Activated B cell treated with CpG ODN at 0.5 μM for 24 hours (primary cell): ENCODE measurements at regions not wholly inside any gene's neighbourhood (a gene's known extent, or its start where the extent isn't known, plus 50 kb on each side); places are given as distances from the start of the nearest gene placed in this dataset.

Experiments used
- ATAC-seq: fragments of 200-7000 bp; cut with Tn5 transposase; one replicate; pipeline ENCODE4 v1.10.0; 2021; ENCODE audit warnings: low read depth, mild to moderate bottlenecking, moderate library complexity
- CTCF ChIA-PET: fragments of 350-600 bp; sonication (Branson Sonifier 250); formaldehyde crosslinking; loops from one replicate; lab custom pipeline; 2021; ENCODE audit warnings: antibody characterized with exemption; lab: Charles Lee
- POLR2A ChIA-PET: fragments of 350-600 bp; sonication (Branson Sonifier 250); formaldehyde crosslinking; loops from one replicate; lab custom pipeline; 2021; ENCODE audit warnings: antibody characterized with exemption; lab: Charles Lee
- DNase-seq: peaks from one replicate; pipeline ENCODE4 v3.0.0; 2022
- H3K27ac Mint-ChIP-seq: one replicate; pipeline ENCODE4 v1.8.0; 2020; ENCODE audit warnings: mixed read lengths
- H3K27me3 Mint-ChIP-seq: one replicate; pipeline ENCODE4 v1.8.0; 2021; ENCODE audit warnings: mixed read lengths
- H3K36me3 Mint-ChIP-seq: one replicate; pipeline ENCODE4 v1.8.0; 2021; ENCODE audit warnings: low read depth, mixed read lengths
- H3K4me1 Mint-ChIP-seq: one replicate; pipeline ENCODE4 v1.8.0; 2021; ENCODE audit warnings: mixed read lengths
- H3K4me3 Mint-ChIP-seq: one replicate; pipeline ENCODE4 v1.8.0; 2020; ENCODE audit warnings: mild to moderate bottlenecking, mixed read lengths
- H3K9me3 Mint-ChIP-seq: one replicate; pipeline ENCODE4 v1.8.0; 2020; ENCODE audit warnings: mixed read lengths
- CTCF ChIP-seq: fragments of 200-600 bp; IDR thresholded peaks from one replicate; pipeline ENCODE4 v1.8.0; 2022; ENCODE audit warnings: antibody characterized with exemption, mild to moderate bottlenecking
- intact Hi-C: fragments of 100-400 bp; cut with micrococcal nuclease; formaldehyde crosslinking; loops from one replicate; pipeline ENCODE4 v1.15.1; 2024

DNA sequence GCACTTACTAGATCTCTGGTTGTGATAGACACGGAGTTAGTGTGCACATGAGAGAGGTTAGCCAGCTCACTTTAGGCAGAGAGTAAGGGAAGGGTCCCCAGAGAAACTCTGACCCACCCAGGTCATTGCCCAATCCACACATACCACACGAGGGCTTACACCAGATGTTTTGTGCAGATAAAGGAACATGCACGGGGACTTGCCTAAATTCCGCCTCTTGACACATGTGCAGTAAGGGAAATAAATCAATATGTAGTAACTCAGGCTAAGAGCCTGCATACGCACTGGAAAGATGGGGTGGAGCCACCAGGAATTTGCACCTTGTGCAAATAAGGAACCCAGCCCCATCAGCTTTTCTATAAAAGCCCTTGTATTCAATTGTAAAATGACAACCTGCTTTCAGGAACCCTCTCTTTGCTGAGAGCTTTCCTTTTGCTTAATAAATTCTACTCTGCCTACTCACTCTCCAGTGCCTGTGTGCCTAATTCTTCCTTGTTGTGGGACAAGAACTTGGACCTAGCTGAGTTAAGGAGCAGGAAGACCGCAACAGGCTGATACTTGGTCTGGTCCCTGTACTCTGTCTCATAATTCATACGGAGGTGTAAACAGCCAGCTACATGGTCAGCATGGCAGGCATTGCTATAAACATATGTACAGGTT lies 120.2 kb downstream of the EMP1 start:
- ChIA-PET CTCF (no interaction called here), POLR2A (no interaction called here)
- intact Hi-C loops: no loop called here
- Mint-ChIP-seq H3K4me3 (no peak overlapping the region), H3K27me3 (peaks cover 14% of the 10 kb centered on the region), H3K4me1 (no peaks in the 10 kb centered on the region), H3K36me3 (no peaks in the 10 kb centered on the region), H3K9me3 (peaks cover 7% of the 10 kb centered on the region), H3K27ac (no peak overlapping the region)
- no peak for ATAC-seq
- DNase-seq: no peak
- no peak for TF ChIP-seq CTCF

- CTCF ChIA-PET: interaction anchor here (1.0 kb wide), 1 partner anchor 48 kb away, joined by 3 read pairs; no protein-coding TSS in a partner anchor
Measured at GRCh38 chr12:13313886-13314285, 117.4 kb downstream of the EMP1 start.

GRCh38 chr12:13311551-13311950 lies 115.0 kb downstream of the EMP1 start:
- TF ChIP-seq CTCF: no peak
- ChIA-PET POLR2A (no interaction called here), CTCF (no interaction called here)
- Mint-ChIP-seq H3K36me3 (no peaks in the 10 kb centered on the region), H3K4me3 (no peak overlapping the region), H3K27me3 (peaks cover 17% of the 10 kb centered on the region), H3K27ac (no peak overlapping the region), H3K9me3 (peaks cover 2% of the 10 kb centered on the region), H3K4me1 (no peaks in the 10 kb centered on the region)
- ATAC-seq: no peak
- intact Hi-C loops: no loop called here
- DNase-seq: no peak

More at GRCh38 chr12:13313886-13314285, 117.4 kb downstream of the EMP1 start:
- Mint-ChIP-seq H3K9me3 (peaks cover 7% of the 10 kb centered on the region), H3K4me1 (no peaks in the 10 kb centered on the region), H3K4me3 (no peak overlapping the region), H3K36me3 (no peaks in the 10 kb centered on the region), H3K27ac (no peak overlapping the region), H3K27me3 (peaks cover 14% of the 10 kb centered on the region)
- ATAC-seq (no peak), DNase-seq (no peak)
- TF ChIP-seq CTCF: no peak
- intact Hi-C loops: no loop called here
- POLR2A ChIA-PET: no interaction called here

DNA sequence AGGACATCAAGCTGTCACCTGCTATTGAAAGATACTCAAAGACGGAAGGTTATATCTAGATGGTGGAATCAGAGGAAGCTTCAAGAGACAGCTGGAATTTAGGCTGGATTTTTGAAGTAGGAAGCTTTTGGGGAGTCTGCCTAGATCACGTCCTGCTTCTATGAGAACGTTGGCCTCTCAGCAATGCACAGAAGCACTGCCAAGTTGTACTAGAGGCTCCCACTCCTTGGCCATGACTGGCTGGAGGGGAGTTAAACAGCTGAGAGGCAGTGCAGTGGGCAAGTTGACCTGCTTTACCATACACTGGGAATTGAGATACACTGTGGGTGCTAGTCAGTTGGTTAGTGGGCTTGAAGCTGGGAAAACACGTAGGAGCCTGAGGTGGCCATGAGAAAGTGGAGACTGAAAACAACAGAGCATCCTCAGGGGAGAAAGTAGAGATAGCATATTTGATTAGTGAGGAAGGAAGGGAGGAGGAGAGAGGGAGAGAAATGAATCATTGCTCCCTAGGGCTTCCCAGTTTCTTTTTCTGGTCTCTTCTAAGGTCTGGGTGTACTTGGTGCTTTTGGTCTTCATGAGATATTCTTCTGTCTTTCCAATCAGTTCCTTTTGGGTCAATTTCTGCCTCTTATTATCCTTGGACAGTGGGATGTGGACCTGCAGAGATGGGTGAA lies 110.8 kb downstream of the EMP1 start:
- ChIA-PET CTCF (no interaction called here), POLR2A (no interaction called here)
- Mint-ChIP-seq H3K27ac (no peak overlapping the region), H3K36me3 (no peaks in the 10 kb centered on the region), H3K27me3 (peaks cover 22% of the 10 kb centered on the region), H3K4me1 (no peaks in the 10 kb centered on the region), H3K9me3 (no peaks in the 10 kb centered on the region), H3K4me3 (no peak overlapping the region)
- TF ChIP-seq CTCF: no peak
- no peak for ATAC-seq
- intact Hi-C loops: no loop called here
- DNase-seq: no peak

DNA sequence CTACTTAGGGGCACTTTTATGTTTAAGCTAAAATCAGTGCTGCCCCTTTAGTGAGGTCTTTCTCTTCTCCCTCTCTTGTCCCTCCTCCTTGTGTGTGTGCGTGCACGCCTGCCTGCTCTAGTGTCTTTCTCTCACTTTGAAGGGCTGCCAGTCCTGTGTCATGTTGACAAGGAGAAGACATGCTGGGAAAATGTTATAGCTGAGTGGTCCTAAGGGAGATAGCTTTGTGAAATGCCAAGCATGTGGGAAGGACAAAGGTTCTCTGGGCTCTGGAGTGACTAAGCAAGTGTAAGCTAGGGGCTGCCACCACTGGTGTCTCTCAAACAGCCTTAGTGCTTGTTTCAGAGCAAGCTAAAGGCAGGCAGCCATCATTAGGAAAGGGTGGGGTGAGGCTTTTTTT lies 108.4 kb downstream of the EMP1 start:
- intact Hi-C loops: no loop called here

More for the DNA sequence above, 108.4 kb downstream of the EMP1 start:
- TF ChIP-seq CTCF: no peak
- H3K4me3 Mint-ChIP-seq: no peak overlapping the region
- ChIA-PET POLR2A (no interaction called here), CTCF (interaction anchor here (1.1 kb wide), 1 partner anchor 59 kb away, joined by 3 read pairs; no protein-coding TSS in a partner anchor)
- ATAC-seq (no peak), DNase-seq (no peak)
- H3K27me3 Mint-ChIP-seq: peaks cover 22% of the 10 kb centered on the region
- no peaks in the 10 kb centered on the region for H3K4me1 Mint-ChIP-seq
- no peak overlapping the region for H3K27ac Mint-ChIP-seq
- no peaks in the 10 kb centered on the region for H3K9me3 Mint-ChIP-seq
- H3K36me3 Mint-ChIP-seq: no peaks in the 10 kb centered on the region
